AG09319 (cell line): ENCODE measurements at regions not wholly inside any gene's neighbourhood (a gene's known extent, or its start where the extent isn't known, plus 50 kb on each side); places are given as distances from the start of the nearest gene placed in this dataset.

Source experiments
- DNase-seq: peaks from one replicate; pipeline ENCODE4 v3.0.0-alpha.2; 2010; ENCODE audit warnings: low read depth; ENCODE audit errors: extremely low read depth
- CTCF ChIP-seq: IDR thresholded peaks from 2 replicates; pipeline ENCODE4 v1.5.1; 2011; ENCODE audit warnings: low read depth, mild to moderate bottlenecking, inconsistent platforms, low read length, moderate library complexity

DNA sequence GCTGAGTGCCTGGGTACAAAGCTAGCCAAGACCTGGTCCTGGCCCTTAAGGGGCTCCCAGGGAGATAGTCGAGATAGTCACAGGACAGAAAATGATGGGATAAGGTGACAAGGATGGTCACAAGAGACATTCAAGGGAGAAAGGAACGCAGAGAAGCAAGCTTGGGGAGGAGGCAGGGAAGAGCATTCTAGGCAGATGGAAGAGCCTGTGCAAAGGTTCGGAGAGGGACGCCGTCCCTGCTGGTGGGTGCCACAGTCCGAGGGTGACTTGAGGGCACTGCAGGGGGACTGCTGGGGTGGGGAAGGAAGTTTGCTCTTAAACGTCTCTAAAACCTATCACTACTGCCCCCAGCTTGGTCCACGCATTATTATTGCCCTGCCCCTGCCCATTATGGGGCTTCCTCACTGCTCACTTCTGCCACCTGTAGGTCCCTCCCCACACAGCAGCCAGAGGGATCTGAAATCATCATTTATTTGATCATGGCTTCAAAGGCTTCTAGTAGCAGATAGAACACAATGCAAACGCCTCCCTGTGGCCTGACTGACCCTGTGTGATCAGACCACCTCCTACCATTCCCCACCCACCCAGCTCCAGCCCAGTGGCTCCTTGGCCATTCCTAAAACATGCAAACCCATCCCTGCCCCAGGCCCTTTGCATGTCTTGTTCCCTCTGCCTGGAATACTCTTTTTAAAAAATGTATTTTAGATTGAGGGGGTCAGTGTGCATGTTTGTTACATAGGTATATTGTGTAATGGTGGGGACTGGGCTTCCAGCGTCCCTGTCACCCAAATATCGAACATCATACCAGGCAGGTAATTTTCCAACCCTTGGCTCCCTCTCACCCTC lies 60.3 kb downstream of the RMI2 start:
- TF ChIP-seq CTCF: peak; percentile 64
- DNase-seq: no peak

DNA sequence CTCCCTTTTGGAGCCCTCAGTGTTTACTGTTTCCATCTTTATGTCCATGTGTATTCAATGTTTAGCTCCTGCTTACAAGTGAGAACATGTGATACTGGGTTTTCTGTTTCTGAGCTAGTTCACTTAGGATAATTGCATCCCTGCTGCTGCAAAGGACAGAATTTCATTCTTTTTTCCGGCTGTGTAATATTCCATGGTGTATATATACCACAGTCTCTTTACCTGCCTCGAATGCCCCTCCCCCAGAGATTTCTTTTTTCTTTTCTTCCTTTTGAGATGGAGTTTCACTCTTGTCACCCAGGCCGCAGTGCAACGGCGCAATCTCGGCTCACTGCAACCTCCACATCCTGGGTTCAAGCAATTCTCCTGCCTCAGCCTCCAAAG lies 60.9 kb downstream of the RMI2 start:
- DNase-seq: no peak
- TF ChIP-seq CTCF: no peak

GRCh38 chr16:11407047-11407982 lies 62.1 kb downstream of the RMI2 start:
- peak; percentile 29 for DNase-seq
- peak; percentile 55 for TF ChIP-seq CTCF

DNA sequence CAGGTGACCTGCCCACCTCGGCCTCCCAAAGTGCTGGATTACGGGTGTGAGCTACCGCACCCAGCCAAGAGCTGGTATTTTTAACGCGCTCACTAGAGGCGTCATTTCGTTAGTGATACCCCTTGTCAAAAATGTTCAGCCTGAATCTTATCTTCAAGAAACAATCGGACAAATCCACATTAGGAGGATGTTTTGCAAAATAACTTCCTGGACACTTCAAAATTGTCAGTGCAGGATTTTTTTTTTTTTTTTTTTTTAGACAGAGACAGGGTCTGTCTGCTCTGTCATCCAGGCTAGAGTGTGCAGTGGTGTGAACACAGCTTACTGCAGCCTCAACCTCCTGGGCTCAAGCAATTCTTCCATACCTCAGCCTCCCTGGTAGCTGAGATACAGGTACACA lies 63.0 kb downstream of the RMI2 start:
- DNase-seq: no peak
- TF ChIP-seq CTCF: no peak

DNA sequence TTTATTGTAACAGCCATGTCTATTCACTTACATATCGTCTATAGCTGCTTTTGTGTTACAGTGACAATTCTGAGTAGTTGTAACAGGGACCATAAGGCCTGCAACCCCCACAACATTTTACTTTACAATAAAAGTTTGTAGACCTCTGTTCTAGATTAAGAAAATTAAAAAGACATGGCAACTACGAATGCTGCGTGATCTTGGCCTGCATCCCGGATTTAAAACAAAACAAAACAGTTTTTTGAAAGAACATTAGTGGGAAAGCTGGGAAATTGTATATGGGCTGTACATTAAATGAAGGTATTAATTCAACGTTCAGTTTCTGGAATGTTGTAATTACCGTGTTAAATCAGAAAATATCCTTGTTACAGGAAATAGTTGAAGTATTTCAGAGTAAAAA lies 64.1 kb downstream of the RMI2 start:
- no peak for TF ChIP-seq CTCF
- no peak for DNase-seq

DNA sequence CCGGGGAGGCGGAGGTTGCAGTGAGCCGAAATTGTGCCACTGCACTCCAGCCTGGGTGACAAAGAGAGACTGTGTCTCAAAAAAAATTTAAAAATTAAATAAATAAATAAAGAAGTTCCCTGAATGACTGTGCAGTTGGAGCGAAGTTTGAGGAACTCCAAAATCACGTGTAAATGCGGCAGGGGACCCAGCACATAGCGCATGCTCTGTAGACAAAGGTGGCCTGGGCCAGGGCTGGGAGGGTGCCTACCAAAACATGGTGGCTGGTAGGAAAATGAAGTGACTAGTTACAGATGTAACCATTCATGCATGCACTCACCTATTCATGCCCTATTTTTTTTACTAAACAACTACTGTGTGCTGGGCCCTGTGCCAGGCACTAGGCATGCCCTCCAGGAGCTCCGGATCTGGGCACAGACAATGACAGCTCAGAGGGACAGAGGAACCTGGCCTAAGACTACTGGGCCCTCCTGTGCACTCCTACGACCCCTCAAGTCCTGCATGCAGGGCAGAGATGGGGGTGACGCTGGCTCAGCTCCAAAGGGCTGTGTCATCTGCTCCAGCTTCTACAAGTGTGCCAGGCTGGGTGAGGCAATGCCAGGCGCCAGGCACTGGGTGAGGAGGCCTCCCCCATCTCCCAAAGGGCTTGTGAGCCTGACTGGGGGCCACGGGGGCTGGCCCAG lies 65.3 kb downstream of the RMI2 start:
- no peak for DNase-seq
- no peak for TF ChIP-seq CTCF

- no peak for DNase-seq
- no peak for TF ChIP-seq CTCF
Observed at GRCh38 chr16:11411059-11411550, 65.8 kb downstream of the RMI2 start.
